HepG2 (cell line): ENCODE measurements at regions not wholly inside any gene's neighbourhood (a gene's known extent, or its start where the extent isn't known, plus 50 kb on each side); places are given as distances from the start of the nearest gene placed in this dataset.

Source experiments
- ATAC-seq: fragments of 200-7000 bp; cut with Tn5 transposase; 3 replicates; pipeline ENCODE4 v1.9.1; 2020; ENCODE audit warnings: mild to moderate bottlenecking, moderate library complexity
- BruUV-seq: library from RNA; stranded (reverse); fragments of 400-500 nt; replicated peaks from 2 replicates; lab custom pipeline; 2021; lab: Mats Ljungman, UMichigan
- CTCF ChIA-PET: fragments of 300-600 bp; formaldehyde crosslinking; extraction: SDS; loops from one replicate; lab custom pipeline; 2021; ENCODE audit warnings: low total read pairs, inconsistent platforms, low intra/inter-chr PET ratio; lab: Yijun Ruan, JAX
- POLR2A ChIA-PET: fragments of 350-600 bp; sonication (Branson Sonifier 250); formaldehyde crosslinking; loops from one replicate; lab custom pipeline; 2020; ENCODE audit warnings: antibody characterized with exemption, inconsistent platforms; lab: Yijun Ruan, JAX
- DNase-seq: peaks from one replicate; pipeline ENCODE4 v3.0.0-alpha.2; 2015; ENCODE audit warnings: low spot score
- FAIRE-seq: peaks from 3 replicates; lab custom pipeline; 2011; peaks lifted over from hg19 to GRCh38; lab: Jason Lieb, UNC
- H2AFZ ChIP-seq: one replicate; pipeline ENCODE4 v1.6.1; 2011; ENCODE audit warnings: low read length, inconsistent platforms
- H3K27ac ChIP-seq: fragments of 300-600 bp; 3 replicates; pipeline ENCODE4 v1.8.0; 2011; ENCODE audit warnings: mixed run types, mild to moderate bottlenecking, mixed read lengths, low read length, inconsistent platforms; ENCODE audit not compliant: insufficient read depth; ENCODE audit errors: extremely low read length
- H3K27me3 ChIP-seq, 2 experiments: fragments of 200-600 bp in 1 of 2; 2 replicates in 1 of 2; 3 replicates in 1 of 2; pipeline versions ENCODE4 v1.6.0 to v1.8.0; 2011; ENCODE audit warnings: low read length in 2 of 2, mild to moderate bottlenecking in 2 of 2, moderate library complexity in 2 of 2, inconsistent platforms in 1 of 2; ENCODE audit not compliant: insufficient read depth in 2 of 2, control insufficient read depth in 1 of 2
- H3K36me3 ChIP-seq, 2 experiments: fragments of 200-600 bp in 1 of 2; replicated peaks in 1 of 2; 2 replicates in 1 of 2; 3 replicates in 1 of 2; pipeline versions ENCODE4 v1.5.1 to v1.8.0; 2011; ENCODE audit warnings: low read length in 2 of 2, inconsistent platforms in 1 of 2; ENCODE audit not compliant: insufficient read depth in 2 of 2, control insufficient read depth in 1 of 2
- H3K4me1 ChIP-seq: 2 replicates; pipeline ENCODE4 v1.5.1; 2012; ENCODE audit warnings: low read length, inconsistent platforms; ENCODE audit not compliant: insufficient read depth
- H3K4me2 ChIP-seq: 2 replicates; pipeline ENCODE4 v1.6.0; 2011; ENCODE audit warnings: low read depth, low read length, inconsistent platforms
- H3K4me3 ChIP-seq, 3 experiments: fragments of 200-600 bp in 1 of 3; sonication (generic), shearing (Covaris generic) in 1 of 3; replicated peaks in 1 of 3; 2 replicates each; pipeline ENCODE4 v1.5.1; 2011 to 2016; ENCODE audit warnings: low read length in 3 of 3, inconsistent platforms in 2 of 3, low read depth in 2 of 3, mild to moderate bottlenecking in 2 of 3, control low read depth in 1 of 3, mixed read lengths in 1 of 3; ENCODE audit not compliant: insufficient read depth in 1 of 3
- H3K79me2 ChIP-seq: one replicate; pipeline ENCODE4 v1.6.1; 2011; ENCODE audit warnings: low read length, inconsistent platforms; ENCODE audit not compliant: insufficient read depth
- H3K9ac ChIP-seq: 2 replicates; pipeline ENCODE4 v1.6.0; 2011; ENCODE audit warnings: mild to moderate bottlenecking, low read depth, low read length, inconsistent platforms; ENCODE audit not compliant: insufficient read depth
- H3K9me3 ChIP-seq: 2 replicates; pipeline ENCODE4 v1.5.1; 2012; ENCODE audit warnings: mild to moderate bottlenecking, low read length
- H4K20me1 ChIP-seq: 2 replicates; pipeline ENCODE4 v1.6.0; 2011; ENCODE audit warnings: inconsistent platforms, mild to moderate bottlenecking, low read length, moderate library complexity; ENCODE audit not compliant: insufficient read depth
- HDAC2 ChIP-seq: sonication (generic); formaldehyde crosslinking; IDR thresholded peaks from 2 replicates; pipeline ENCODE4 v1.4.0; 2020; ENCODE audit warnings: missing genetic modification reagents
- HNRNPK ChIP-seq: fragments of 200-400 bp; formaldehyde crosslinking; IDR thresholded peaks from 2 replicates; pipeline ENCODE4 v1.6.1; 2018; ENCODE audit warnings: low read length, low read depth, moderate library complexity, mild to moderate bottlenecking; ENCODE audit not compliant: poor library complexity, severe bottlenecking
- JUND ChIP-seq: sonication (generic); formaldehyde crosslinking; IDR thresholded peaks from 2 replicates; pipeline ENCODE4 v1.8.0; 2022; ENCODE audit warnings: mild to moderate bottlenecking, missing genetic modification reagents
- TBP ChIP-seq: sonication (generic); formaldehyde crosslinking; IDR thresholded peaks from 2 replicates; pipeline ENCODE4 v1.5.0; 2020; ENCODE audit warnings: missing genetic modification reagents
- YEATS4 ChIP-seq: sonication (generic); formaldehyde crosslinking; IDR thresholded peaks from 2 replicates; pipeline ENCODE4 v1.4.0; 2020; ENCODE audit warnings: missing genetic modification reagents, borderline replicate concordance
- ZBTB3 ChIP-seq: sonication (generic); formaldehyde crosslinking; IDR thresholded peaks from 2 replicates; pipeline ENCODE4 v1.4.0; 2020; ENCODE audit warnings: low read depth, mild to moderate bottlenecking, moderate library complexity, missing genetic modification reagents, borderline replicate concordance
- ZNF124 ChIP-seq: sonication (generic); formaldehyde crosslinking; IDR thresholded peaks from 2 replicates; pipeline ENCODE4 v1.4.0; 2020; ENCODE audit warnings: missing genetic modification reagents
- ZNF207 ChIP-seq: fragments of 450-650 bp; IDR thresholded peaks from 2 replicates; pipeline ENCODE4 v1.6.1; 2016; ENCODE audit warnings: antibody characterized with exemption, borderline replicate concordance
- ZNF432 ChIP-seq: sonication (generic); formaldehyde crosslinking; IDR thresholded peaks from 2 replicates; pipeline ENCODE4 v1.5.0; 2020; ENCODE audit warnings: missing genetic modification reagents, mild to moderate bottlenecking, borderline replicate concordance
- WGBS: methylation state at CpG from one replicate; pipeline ENCODE4 v1.1.6; 2017; ENCODE audit warnings: low lambda C conversion rate; 5-methylcytosine and 5-hydroxymethylcytosine counted together
- in situ Hi-C: cut with HindIII; loops from 2 replicates; pipeline ENCODE4 v1.10.0; 2017; ENCODE audit warnings: low pct_unique_long_range_greater_than_20kb; ENCODE audit not compliant: extremely low pct_ligation_motif_present
- intact Hi-C: fragments of 100-400 bp; cut with micrococcal nuclease; formaldehyde crosslinking; loops from one replicate; pipeline ENCODE4 v1.10.0; 2022; ENCODE audit not compliant: unreplicated experiment
- TF ChIP-seq, protein P1 (sequence below): sonication (generic); formaldehyde crosslinking; IDR thresholded peaks from 2 replicates; pipeline ENCODE4 v1.4.0; 2020; ENCODE audit warnings: missing genetic modification reagents, mild to moderate bottlenecking, borderline replicate concordance
- TF ChIP-seq, protein P2 (sequence below): sonication (generic); formaldehyde crosslinking; IDR thresholded peaks from 2 replicates; pipeline ENCODE4 v1.4.0; 2020; ENCODE audit warnings: missing genetic modification reagents

DNA sequence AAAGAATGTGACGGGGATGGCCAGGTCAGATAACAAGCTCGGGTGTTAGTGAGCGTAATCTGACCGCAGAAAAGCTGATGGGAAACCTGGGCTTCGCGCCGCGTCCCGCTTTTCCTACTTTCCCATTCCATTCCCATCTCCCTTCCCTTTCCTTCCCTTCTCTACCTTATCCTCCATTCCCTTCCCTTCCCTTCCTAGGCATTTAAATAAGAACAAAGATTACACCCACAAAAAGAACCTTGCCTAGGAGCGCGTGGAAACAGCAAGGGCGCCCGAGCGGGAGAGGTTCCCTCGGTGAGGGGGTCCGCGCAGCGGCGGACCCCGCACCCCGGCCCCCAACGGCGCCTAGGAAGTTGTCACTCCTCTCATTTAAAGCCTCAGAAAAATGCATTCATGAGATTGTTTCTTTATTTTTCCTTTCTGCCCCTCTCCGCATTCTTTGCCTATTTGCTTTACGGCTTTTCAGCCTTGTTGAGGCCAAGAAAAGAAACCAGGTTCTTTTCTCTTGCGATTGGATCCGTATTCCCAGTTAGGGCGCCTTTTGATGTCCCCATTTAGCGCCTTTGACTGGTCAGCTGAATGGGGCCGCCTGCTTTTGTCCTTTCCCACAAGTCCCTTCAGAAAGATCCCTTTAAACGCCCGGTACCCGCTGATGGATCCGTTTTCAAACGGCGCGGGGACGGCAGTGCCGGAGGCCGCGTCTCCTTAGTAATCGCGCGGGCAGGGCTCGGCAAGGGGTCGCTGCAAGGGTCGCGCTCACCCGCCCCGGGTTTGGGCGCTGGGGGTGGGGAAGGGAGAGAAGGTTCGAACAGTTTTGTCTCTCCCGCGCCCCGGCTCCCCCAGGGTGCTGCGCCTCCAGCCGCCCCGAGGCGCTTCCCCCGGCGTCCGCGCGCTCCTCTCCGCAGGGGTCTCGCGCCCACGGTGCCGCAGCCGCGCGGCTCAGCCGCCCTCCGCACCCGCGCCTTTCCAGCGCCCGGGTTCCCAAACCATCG lies 54.1 kb upstream of the TMEM33 start:
- Histone ChIP-seq H3K4me2 (no peak overlapping the region), H3K27ac (no peak overlapping the region), H3K4me3 (no peak overlapping the region), H2AFZ (no peak overlapping the region), H3K9ac (no peak overlapping the region), H4K20me1 (no peaks in the 10 kb centered on the region), H3K27me3 (peaks cover 0 to 23% of the 10 kb centered on the region in 2 experiments), H3K36me3 (no peaks in the 10 kb centered on the region), H3K4me1 (peaks cover 16% of the 10 kb centered on the region), H3K79me2 (no peaks in the 10 kb centered on the region), H3K9me3 (no peaks in the 10 kb centered on the region)
- FAIRE-seq (no peak), DNase-seq (no peak), ATAC-seq (no peak)
- intact Hi-C loops = no loop called here
- POLR2A ChIA-PET = no interaction called here
- no TSS peak for BruUV-seq
- in situ Hi-C loops = loop anchor here (10.0 kb wide), 1 partner anchor 616 kb away; no protein-coding TSS in a partner anchor
- TF ChIP-seq JUND (CRISPR knock-in tag) (no peak), HNRNPK (peak; percentile 13)
- WGBS = 64% methylated on average over 61 of the region's 79 CpGs
- CTCF ChIA-PET = no interaction called here

DNA sequence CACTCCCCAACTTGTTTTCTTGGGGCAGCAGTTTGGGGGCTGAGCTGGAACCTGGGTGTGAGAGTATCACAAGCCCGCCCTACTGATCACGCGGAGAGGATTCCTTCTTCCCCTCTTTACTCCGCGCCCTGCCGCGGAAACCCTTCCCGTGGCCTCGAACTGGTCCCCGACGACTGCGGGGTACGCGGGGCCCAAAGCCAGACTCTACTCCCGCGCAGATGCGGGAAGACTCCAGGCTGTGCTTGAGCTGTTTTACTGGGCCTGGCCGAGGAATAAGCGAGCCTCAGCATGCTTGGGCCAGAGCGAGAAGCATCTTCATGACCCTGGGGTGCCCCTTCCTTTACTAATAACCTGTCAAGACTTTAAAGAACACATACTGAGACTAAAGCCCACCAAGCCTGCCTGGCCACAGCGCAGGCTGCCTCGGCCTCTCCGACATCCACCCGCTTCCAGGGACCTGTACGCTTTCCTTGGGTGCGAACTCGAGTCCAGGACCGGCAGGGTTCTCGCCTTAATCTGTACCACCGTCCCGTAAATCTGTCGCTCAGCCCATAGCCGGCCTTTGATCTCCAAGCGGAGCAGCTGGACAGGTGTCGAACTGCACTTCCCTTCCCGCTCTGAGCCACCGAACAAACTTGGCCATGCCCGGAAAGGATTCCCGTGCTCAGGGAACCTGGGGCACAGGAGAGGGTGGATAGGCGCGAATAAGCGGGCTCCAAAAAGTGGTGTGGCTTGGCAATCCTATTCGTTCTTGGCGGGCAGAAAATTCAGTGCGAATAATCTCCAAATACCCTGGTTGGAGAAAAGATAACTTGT lies 55.0 kb upstream of the TMEM33 start:
- no peak overlapping the region for H2AFZ ChIP-seq
- ATAC-seq (no peak), DNase-seq (no peak), FAIRE-seq (no peak)
- no peak overlapping the region for H3K27ac ChIP-seq
- H3K4me2 ChIP-seq = no peak overlapping the region
- 64% methylated on average over 37 of the region's 45 CpGs for WGBS
- H3K9ac ChIP-seq = no peak overlapping the region
- no peaks in the 10 kb centered on the region for H3K79me2 ChIP-seq
- in situ Hi-C loops (loop anchor here (10.0 kb wide), 1 partner anchor 615 kb away; no protein-coding TSS in a partner anchor), intact Hi-C loops (no loop called here)
- no peaks in the 10 kb centered on the region for H3K9me3 ChIP-seq
- peaks cover 16% of the 10 kb centered on the region for H3K4me1 ChIP-seq
- CTCF ChIA-PET = no interaction called here
- no peaks in the 10 kb centered on the region for H3K36me3 ChIP-seq
- H3K27me3 ChIP-seq = peaks cover 0 to 23% of the 10 kb centered on the region in 2 experiments
- POLR2A ChIA-PET = no interaction called here
- BruUV-seq = no TSS peak
- no peaks in the 10 kb centered on the region for H4K20me1 ChIP-seq
- no peak overlapping the region for H3K4me3 ChIP-seq
- TF ChIP-seq YEATS4 (CRISPR knock-in tag) = no peak
- no peak for TF ChIP-seq ZBTB3 (CRISPR knock-in tag)
- TF ChIP-seq, protein P1, sequence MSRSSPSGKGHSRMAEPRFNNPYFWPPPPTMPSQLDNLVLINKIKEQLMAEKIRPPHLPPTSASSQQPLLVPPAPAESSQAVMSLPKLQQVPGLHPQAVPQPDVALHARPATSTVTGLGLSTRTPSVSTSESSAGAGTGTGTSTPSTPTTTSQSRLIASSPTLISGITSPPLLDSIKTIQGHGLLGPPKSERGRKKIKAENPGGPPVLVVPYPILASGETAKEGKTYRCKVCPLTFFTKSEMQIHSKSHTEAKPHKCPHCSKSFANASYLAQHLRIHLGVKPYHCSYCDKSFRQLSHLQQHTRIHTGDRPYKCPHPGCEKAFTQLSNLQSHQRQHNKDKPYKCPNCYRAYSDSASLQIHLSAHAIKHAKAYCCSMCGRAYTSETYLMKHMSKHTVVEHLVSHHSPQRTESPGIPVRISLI = no peak
- TF ChIP-seq HDAC2 = no peak
- TF ChIP-seq ZNF432 (CRISPR knock-in tag) = no peak
- no peak for TF ChIP-seq ZNF124 (CRISPR knock-in tag)
- no peak for TF ChIP-seq ZNF207
- TF ChIP-seq TBP (CRISPR knock-in tag) = no peak
- TF ChIP-seq, protein P2, sequence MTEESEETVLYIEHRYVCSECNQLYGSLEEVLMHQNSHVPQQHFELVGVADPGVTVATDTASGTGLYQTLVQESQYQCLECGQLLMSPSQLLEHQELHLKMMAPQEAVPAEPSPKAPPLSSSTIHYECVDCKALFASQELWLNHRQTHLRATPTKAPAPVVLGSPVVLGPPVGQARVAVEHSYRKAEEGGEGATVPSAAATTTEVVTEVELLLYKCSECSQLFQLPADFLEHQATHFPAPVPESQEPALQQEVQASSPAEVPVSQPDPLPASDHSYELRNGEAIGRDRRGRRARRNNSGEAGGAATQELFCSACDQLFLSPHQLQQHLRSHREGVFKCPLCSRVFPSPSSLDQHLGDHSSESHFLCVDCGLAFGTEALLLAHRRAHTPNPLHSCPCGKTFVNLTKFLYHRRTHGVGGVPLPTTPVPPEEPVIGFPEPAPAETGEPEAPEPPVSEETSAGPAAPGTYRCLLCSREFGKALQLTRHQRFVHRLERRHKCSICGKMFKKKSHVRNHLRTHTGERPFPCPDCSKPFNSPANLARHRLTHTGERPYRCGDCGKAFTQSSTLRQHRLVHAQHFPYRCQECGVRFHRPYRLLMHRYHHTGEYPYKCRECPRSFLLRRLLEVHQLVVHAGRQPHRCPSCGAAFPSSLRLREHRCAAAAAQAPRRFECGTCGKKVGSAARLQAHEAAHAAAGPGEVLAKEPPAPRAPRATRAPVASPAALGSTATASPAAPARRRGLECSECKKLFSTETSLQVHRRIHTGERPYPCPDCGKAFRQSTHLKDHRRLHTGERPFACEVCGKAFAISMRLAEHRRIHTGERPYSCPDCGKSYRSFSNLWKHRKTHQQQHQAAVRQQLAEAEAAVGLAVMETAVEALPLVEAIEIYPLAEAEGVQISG (CRISPR knock-in tag) = no peak
